ENCODE measurements at regions not wholly inside any gene's neighbourhood (a gene's known extent, or its start where the extent isn't known, plus 50 kb on each side); places are given as distances from the start of the nearest gene placed in this dataset.
"Not testable (repeated sequence)": the region's sequence is repeated elsewhere in the genome, so short reads cannot be mapped to it uniquely, and the experiment has no call there.

GRCh38 chr2:224650815-224651439, 65.2 kb downstream of the CCDC195 start:
- Mint-ChIP-seq H3K36me3 (ENCODE audit: low read depth) (no peaks in the 10 kb centered on the region), H3K9me3 (no peaks in the 10 kb centered on the region), H3K27ac (no peak overlapping the region), H3K27me3 (peaks cover 2% of the 10 kb centered on the region), H3K4me3 (no peak overlapping the region), H3K4me1 (no peaks in the 10 kb centered on the region)
- ATAC-seq (no peak), DNase-seq (no peak)

DNA sequence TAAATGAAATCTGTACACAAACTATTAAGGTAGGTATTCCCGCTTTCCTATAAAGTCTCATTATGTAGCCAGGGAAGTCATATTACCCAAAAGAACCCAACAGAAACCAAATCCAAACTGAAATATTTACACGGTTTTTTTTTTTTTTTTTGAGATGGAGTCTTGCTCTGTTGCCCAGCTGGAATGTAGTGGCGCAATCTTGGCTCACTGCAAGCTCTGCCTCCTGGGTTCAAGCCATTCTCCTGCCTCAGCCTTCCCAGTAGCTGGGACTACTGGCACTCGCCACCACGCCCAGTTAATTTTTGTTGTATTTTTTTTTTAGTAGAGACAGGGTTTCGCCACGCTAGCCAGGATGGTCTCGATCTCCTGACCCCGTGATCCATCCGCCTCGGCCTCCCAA, 62.5 kb upstream of the CUL3 start:
- not testable (repeated sequence) for H3K36me3 Mint-ChIP-seq (ENCODE audit: low read depth); DNase-seq; H3K27ac Mint-ChIP-seq; H3K4me3 Mint-ChIP-seq; H3K27me3 Mint-ChIP-seq; H3K4me1 Mint-ChIP-seq; ATAC-seq; H3K9me3 Mint-ChIP-seq

GRCh38 chr2:224646242-224646846, 61.2 kb upstream of the CUL3 start:
- Mint-ChIP-seq H3K9me3 (no peaks in the 10 kb centered on the region), H3K27me3 (peaks cover 4% of the 10 kb centered on the region), H3K27ac (no peak overlapping the region), H3K4me3 (no peak overlapping the region), H3K36me3 (ENCODE audit: low read depth) (no peaks in the 10 kb centered on the region), H3K4me1 (no peaks in the 10 kb centered on the region)
- peak; percentile 12 for DNase-seq
- ATAC-seq: peak; percentile 78

DNA sequence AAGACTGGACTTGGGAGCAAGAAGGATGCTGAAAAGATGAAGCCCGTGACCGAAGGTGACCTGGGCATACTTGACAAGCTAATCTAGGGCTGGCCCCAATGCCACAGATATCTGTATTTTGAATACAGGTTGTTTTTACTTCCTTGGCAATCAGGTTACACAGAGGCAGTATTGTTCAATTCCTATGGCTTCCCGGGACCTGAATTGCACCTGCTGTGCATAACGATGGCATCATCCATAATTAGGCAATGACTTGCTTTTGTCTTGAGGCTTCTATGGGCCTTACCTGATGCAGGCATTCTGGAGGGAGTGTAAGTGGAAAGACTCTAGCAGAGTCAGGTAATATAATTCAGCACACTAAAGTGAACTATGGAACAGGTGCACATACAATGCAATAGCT, 60.6 kb upstream of the CUL3 start:
- H3K9me3 Mint-ChIP-seq: no peaks in the 10 kb centered on the region
- ATAC-seq: no peak
- no peak overlapping the region for H3K27ac Mint-ChIP-seq
- H3K4me3 Mint-ChIP-seq: no peak overlapping the region
- H3K36me3 Mint-ChIP-seq (ENCODE audit: low read depth): no peaks in the 10 kb centered on the region
- H3K27me3 Mint-ChIP-seq: peaks cover 3% of the 10 kb centered on the region
- DNase-seq: no peak
- no peaks in the 10 kb centered on the region for H3K4me1 Mint-ChIP-seq

GRCh38 chr2:224640679-224641078, 55.5 kb upstream of the CUL3 start:
- Mint-ChIP-seq H3K9me3 (no peaks in the 10 kb centered on the region), H3K27ac (no peak overlapping the region), H3K36me3 (ENCODE audit: low read depth) (no peaks in the 10 kb centered on the region), H3K4me3 (no peak overlapping the region), H3K4me1 (peaks cover 10% of the 10 kb centered on the region), H3K27me3 (peaks cover 3% of the 10 kb centered on the region)
- ATAC-seq (no peak), DNase-seq (no peak)

- ATAC-seq (peak; percentile 28), DNase-seq (no peak)
- H3K9me3 Mint-ChIP-seq: no peaks in the 10 kb centered on the region
- H3K36me3 Mint-ChIP-seq (ENCODE audit: low read depth): no peaks in the 10 kb centered on the region
- H3K4me3 Mint-ChIP-seq: no peak overlapping the region
- peaks cover 3% of the 10 kb centered on the region for H3K27me3 Mint-ChIP-seq
- peaks cover 10% of the 10 kb centered on the region for H3K4me1 Mint-ChIP-seq
- peak overlapping the region; percentile 39 for H3K27ac Mint-ChIP-seq
Measured at GRCh38 chr2:224638301-224638823, 53.2 kb upstream of the CUL3 start.
